Posterior vena cava (tissue), 2 donors: ENCODE measurements at regions not wholly inside any gene's neighbourhood (a gene's known extent, or its start where the extent isn't known, plus 50 kb on each side); places are given as distances from the start of the nearest gene placed in this dataset.

Experiments
- DNase-seq: peaks from one replicate; pipeline ENCODE4 v3.0.0-alpha.2; 2020; ENCODE audit warnings: low spot score
- intact Hi-C, 2 donors: fragments of 100-400 bp; cut with DNase I; formaldehyde crosslinking; loops; one replicate each; pipeline versions ENCODE4 v1.14.1 to v1.14.2; 2022 to 2023
- donor health status: DM: yes; HTN: yes; CAD: no.
- donor health status: DM: yes; HTN: yes; CAD: no.

- intact Hi-C loops: loop anchor here (5.0 kb wide), 1 partner anchor 142 kb away; no protein-coding TSS in a partner anchor
- DNase-seq: no peak
Measured at GRCh38 chr5:135190416-135191083, 156.5 kb upstream of the PITX1 start.

GRCh38 chr5:135189024-135189423 is 155.0 kb upstream of the PITX1 start:
- DNase-seq: no peak
- intact Hi-C loops: no loop called here

- no peak for DNase-seq
- intact Hi-C loops: no loop called here
Measured at GRCh38 chr5:135188233-135188914, 154.3 kb upstream of the PITX1 start.

- intact Hi-C loops: no loop called here
- DNase-seq: no peak
Measured at GRCh38 chr5:135186662-135187522, 152.9 kb upstream of the PITX1 start.

- intact Hi-C loops: no loop called here
Measured at GRCh38 chr5:135185481-135186065, 151.5 kb upstream of the PITX1 start.

GRCh38 chr5:135184646-135185045 is 150.6 kb upstream of the PITX1 start:
- intact Hi-C loops: no loop called here
- DNase-seq: no peak

More at GRCh38 chr5:135185481-135186065, 151.5 kb upstream of the PITX1 start:
- DNase-seq: no peak

GRCh38 chr5:135183464-135183863 is 149.4 kb upstream of the PITX1 start:
- no peak for DNase-seq
- intact Hi-C loops: no loop called here

- DNase-seq: no peak
- intact Hi-C loops: no loop called here
Measured at GRCh38 chr5:135182675-135183074, 148.6 kb upstream of the PITX1 start.

GRCh38 chr5:135181653-135182052 is 147.6 kb upstream of the PITX1 start:
- intact Hi-C loops: no loop called here
- DNase-seq: no peak

GRCh38 chr5:135179308-135179980 is 145.4 kb upstream of the PITX1 start:
- DNase-seq: no peak
- intact Hi-C loops: no loop called here

- intact Hi-C loops: no loop called here
- no peak for DNase-seq
Measured at GRCh38 chr5:135178476-135179155, 144.6 kb upstream of the PITX1 start.

GRCh38 chr5:135177591-135177990 is 143.6 kb upstream of the PITX1 start:
- no peak for DNase-seq
- intact Hi-C loops: no loop called here

GRCh38 chr5:135176991-135177390 is 143.0 kb upstream of the PITX1 start:
- intact Hi-C loops: no loop called here
- no peak for DNase-seq

- intact Hi-C loops: no loop called here
- no peak for DNase-seq
Measured at GRCh38 chr5:135174315-135175096, 140.5 kb upstream of the PITX1 start.

- intact Hi-C loops: no loop called here
- DNase-seq: no peak
Measured at GRCh38 chr5:135173662-135174290, 139.7 kb upstream of the PITX1 start.

- DNase-seq: no peak
- intact Hi-C loops: no loop called here
Measured at GRCh38 chr5:135172718-135173117, 138.7 kb upstream of the PITX1 start.

- DNase-seq: no peak
- intact Hi-C loops: no loop called here
Measured at GRCh38 chr5:135171336-135171735, 137.3 kb upstream of the PITX1 start.

- intact Hi-C loops: no loop called here
- no peak for DNase-seq
Measured at GRCh38 chr5:135170500-135170899, 136.5 kb upstream of the PITX1 start.
